ENCODE measurements at regions not wholly inside any gene's neighbourhood (a gene's known extent, or its start where the extent isn't known, plus 50 kb on each side); places are given as distances from the start of the nearest gene placed in this dataset.

- DNase-seq (ENCODE audit: low spot score), result no peak
- TF ChIP-seq CTCF (IDR thresholded peaks at IDR 0.05; ENCODE audit: borderline replicate concordance, control extremely low read depth, extremely low read depth, insufficient read depth, missing control alignments), result no peak
- in situ Hi-C loops (cut with MboI; ENCODE audit: low sequenced_read_pairs, unreplicated experiment), result no loop called here
Measured at GRCh38 chr10:64601298-64601697, 1080.1 kb downstream of the REEP3 start.

GRCh38 chr10:64617085-64617484 lies 1095.9 kb downstream of the REEP3 start:
- no peak for TF ChIP-seq CTCF (IDR thresholded peaks at IDR 0.05; ENCODE audit: borderline replicate concordance, control extremely low read depth, extremely low read depth, insufficient read depth, missing control alignments)
- in situ Hi-C loops (cut with MboI; ENCODE audit: low sequenced_read_pairs, unreplicated experiment), result no loop called here
- no peak for DNase-seq (ENCODE audit: low spot score)

- DNase-seq (ENCODE audit: low spot score), result no peak
- in situ Hi-C loops (cut with MboI; ENCODE audit: low sequenced_read_pairs, unreplicated experiment), result no loop called here
- TF ChIP-seq CTCF (IDR thresholded peaks at IDR 0.05; ENCODE audit: borderline replicate concordance, control extremely low read depth, extremely low read depth, insufficient read depth, missing control alignments), result no peak
Measured at GRCh38 chr10:64619102-64619501, 1097.9 kb downstream of the REEP3 start.

- in situ Hi-C loops (cut with MboI; ENCODE audit: low sequenced_read_pairs, unreplicated experiment), result no loop called here
- TF ChIP-seq CTCF (IDR thresholded peaks at IDR 0.05; ENCODE audit: borderline replicate concordance, control extremely low read depth, extremely low read depth, insufficient read depth, missing control alignments), result no peak
Measured at GRCh38 chr10:64626924-64627323, 1105.7 kb downstream of the REEP3 start.

GRCh38 chr10:64630534-64630933 lies 1109.3 kb downstream of the REEP3 start:
- TF ChIP-seq CTCF (IDR thresholded peaks at IDR 0.05; ENCODE audit: borderline replicate concordance, control extremely low read depth, extremely low read depth, insufficient read depth, missing control alignments), result no peak
- DNase-seq (ENCODE audit: low spot score), result no peak
- in situ Hi-C loops (cut with MboI; ENCODE audit: low sequenced_read_pairs, unreplicated experiment), result no loop called here

More at GRCh38 chr10:64626924-64627323, 1105.7 kb downstream of the REEP3 start:
- DNase-seq (ENCODE audit: low spot score), result no peak

- TF ChIP-seq CTCF (IDR thresholded peaks at IDR 0.05; ENCODE audit: borderline replicate concordance, control extremely low read depth, extremely low read depth, insufficient read depth, missing control alignments), result no peak
- DNase-seq (ENCODE audit: low spot score), result no peak
- in situ Hi-C loops (cut with MboI; ENCODE audit: low sequenced_read_pairs, unreplicated experiment), result no loop called here
Measured at GRCh38 chr10:64635906-64636305, 1114.7 kb downstream of the REEP3 start.

- DNase-seq (ENCODE audit: low spot score), result no peak
- in situ Hi-C loops (cut with MboI; ENCODE audit: low sequenced_read_pairs, unreplicated experiment), result no loop called here
- TF ChIP-seq CTCF (IDR thresholded peaks at IDR 0.05; ENCODE audit: borderline replicate concordance, control extremely low read depth, extremely low read depth, insufficient read depth, missing control alignments), result no peak
Measured at GRCh38 chr10:64636461-64636860, 1115.3 kb downstream of the REEP3 start.

All from GM13976 (cell line).